Mesodermal cell (in vitro differentiated cells): ENCODE measurements at regions not wholly inside any gene's neighbourhood (a gene's known extent, or its start where the extent isn't known, plus 50 kb on each side); places are given as distances from the start of the nearest gene placed in this dataset.
"Not testable (repeated sequence)": the region's sequence is repeated elsewhere in the genome, so short reads cannot be mapped to it uniquely, and the experiment has no call there.

ENCODE experiments used
- H3K27ac ChIP-seq: 2 replicates; pipeline ENCODE4 v1.7.0; 2013; ENCODE audit warnings: mild to moderate bottlenecking, low read depth, low read length, moderate library complexity; ENCODE audit not compliant: severe bottlenecking
- H3K36me3 ChIP-seq: 2 replicates; pipeline ENCODE4 v1.7.1; 2013; ENCODE audit warnings: mild to moderate bottlenecking, low read length, moderate library complexity; ENCODE audit not compliant: control insufficient read depth, insufficient read depth
- H3K4me1 ChIP-seq: one replicate; pipeline ENCODE4 v1.7.1; 2013; ENCODE audit warnings: mild to moderate bottlenecking, low read length; ENCODE audit not compliant: insufficient read depth, control insufficient read depth, poor library complexity, severe bottlenecking
- H3K4me3 ChIP-seq: 2 replicates; pipeline ENCODE4 v1.7.0; 2013; ENCODE audit warnings: low read length, control low read depth, mild to moderate bottlenecking; ENCODE audit not compliant: insufficient read depth, poor library complexity, severe bottlenecking; ENCODE audit errors: extremely low read depth
- H3K9me3 ChIP-seq: 2 replicates; pipeline ENCODE4 v1.7.1; 2013; ENCODE audit warnings: mild to moderate bottlenecking, low read length, moderate library complexity; ENCODE audit not compliant: control insufficient read depth
- WGBS, 2 experiments: methylation state at CpG; one replicate each; pipeline ENCODE4 v1.1.5; 2013; ENCODE audit warnings: missing lambda C conversion rate in 2 of 2; ENCODE audit not compliant: insufficient coverage in 2 of 2; 5-methylcytosine and 5-hydroxymethylcytosine counted together

DNA sequence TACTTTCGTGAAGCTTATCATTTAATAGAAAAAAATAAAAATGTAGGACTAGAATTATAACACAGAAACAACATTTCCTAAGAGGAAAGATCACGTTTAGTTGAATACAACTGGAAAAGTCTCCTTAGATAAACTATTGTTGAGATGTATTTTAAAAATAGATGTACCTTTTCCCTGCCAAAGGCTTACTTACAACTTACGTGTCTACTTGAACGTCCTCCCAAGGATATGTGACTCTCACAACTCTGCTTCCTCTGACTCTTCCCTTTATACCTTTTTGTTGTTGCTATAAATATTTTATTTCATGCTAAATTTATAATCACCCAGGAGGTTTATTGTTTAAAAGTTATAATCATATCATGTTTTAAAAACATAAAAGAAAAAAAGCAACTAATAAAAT is 908.0 kb upstream of the ROBO1 start:
- WGBS, 2 experiments, result no CpG with 5 or more reads among the region's 4 CpGs
- no peaks in the 10 kb centered on the region for H3K4me1 ChIP-seq
- no peak overlapping the region for H3K27ac ChIP-seq
- H3K4me3 ChIP-seq, result no peak overlapping the region
- H3K9me3 ChIP-seq, result no peaks in the 10 kb centered on the region
- H3K36me3 ChIP-seq, result no peaks in the 10 kb centered on the region

DNA sequence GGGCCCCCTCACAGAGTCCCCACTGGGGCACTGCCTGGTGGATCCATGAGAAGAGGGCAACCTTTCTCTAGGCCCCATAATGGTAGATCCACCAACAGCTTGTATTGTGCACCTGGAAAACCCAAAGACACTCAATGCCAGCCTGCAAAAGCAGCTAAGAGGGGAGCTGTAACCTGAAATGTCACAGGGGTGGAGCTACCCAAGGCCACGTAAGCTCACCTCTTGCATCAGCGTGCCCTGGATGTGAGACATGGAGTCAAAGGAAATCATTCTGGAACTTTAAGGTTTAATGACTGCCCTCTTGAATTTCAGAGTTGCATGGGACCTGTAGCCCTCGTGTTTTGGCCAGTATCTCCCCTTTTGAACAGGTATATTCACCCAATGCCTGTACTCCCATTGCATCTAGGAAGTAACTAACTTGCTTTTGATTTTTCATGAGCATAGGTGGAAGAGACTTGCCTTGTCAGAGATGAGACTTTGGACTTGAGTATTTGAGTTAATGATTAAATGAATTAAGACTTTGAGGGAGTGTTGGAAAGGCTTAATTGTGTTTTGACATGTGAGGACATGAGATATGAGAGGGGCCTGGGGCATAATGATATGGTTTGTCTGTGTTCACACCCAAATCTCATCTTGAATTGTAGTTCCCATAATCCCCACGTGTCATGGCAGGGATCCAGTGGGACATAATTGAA is 900.9 kb upstream of the ROBO1 start:
- 75 to 79% methylated on average over 3 of the region's 4 CpGs for WGBS, 2 experiments
- H3K9me3 ChIP-seq, result peaks cover 9% of the 10 kb centered on the region
- H3K4me1 ChIP-seq, result no peaks in the 10 kb centered on the region
- no peaks in the 10 kb centered on the region for H3K36me3 ChIP-seq
- H3K27ac ChIP-seq, result no peak overlapping the region
- no peak overlapping the region for H3K4me3 ChIP-seq

- H3K27ac ChIP-seq, result no peak overlapping the region
Measured at GRCh38 chr3:80668100-80668499, 900.3 kb upstream of the ROBO1 start.

DNA sequence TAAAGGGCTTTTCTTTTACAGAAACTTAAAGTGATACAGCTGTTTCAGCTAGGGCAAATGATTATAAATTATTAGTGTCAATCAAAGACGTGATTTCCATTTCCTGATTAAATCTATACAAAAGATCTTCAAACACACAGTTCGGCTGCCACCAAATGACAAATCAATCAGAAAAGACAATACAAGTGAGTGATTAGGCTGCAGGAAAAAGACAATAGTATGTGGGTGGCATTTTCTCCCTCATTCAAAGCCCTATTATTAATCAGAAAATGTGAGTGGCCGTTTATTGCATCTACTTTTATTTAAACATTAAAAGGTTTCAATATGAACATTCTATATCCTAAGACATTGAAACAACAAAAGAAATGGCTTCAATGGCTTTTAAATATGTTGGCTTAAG is 895.6 kb upstream of the ROBO1 start:
- Histone ChIP-seq H3K27ac (no peak overlapping the region), H3K4me1 (no peaks in the 10 kb centered on the region), H3K36me3 (no peaks in the 10 kb centered on the region), H3K9me3 (peaks cover 5% of the 10 kb centered on the region), H3K4me3 (no peak overlapping the region)
- whole genome bisulfite sequencing, 2 experiments, result no CpG with 5 or more reads among the region's 3 CpGs

More at GRCh38 chr3:80668100-80668499, 900.3 kb upstream of the ROBO1 start:
- Histone ChIP-seq H3K4me1 (no peaks in the 10 kb centered on the region), H3K9me3 (peaks cover 9% of the 10 kb centered on the region), H3K36me3 (no peaks in the 10 kb centered on the region), H3K4me3 (no peak overlapping the region)

- Histone ChIP-seq H3K9me3 (peaks cover 5% of the 10 kb centered on the region), H3K4me1 (no peaks in the 10 kb centered on the region)
- WGBS, 2 experiments, result 88 to 100% methylated on average over 1 to 3 of the region's 3 CpGs
Measured at GRCh38 chr3:80655216-80655615, 887.4 kb upstream of the ROBO1 start.

GRCh38 chr3:80649170-80649569 is 881.4 kb upstream of the ROBO1 start:
- H3K36me3 ChIP-seq, result no peaks in the 10 kb centered on the region
- no peak overlapping the region for H3K4me3 ChIP-seq
- H3K9me3 ChIP-seq, result peaks cover 2% of the 10 kb centered on the region
- no peak overlapping the region for H3K27ac ChIP-seq
- H3K4me1 ChIP-seq, result no peaks in the 10 kb centered on the region

More at GRCh38 chr3:80655216-80655615, 887.4 kb upstream of the ROBO1 start:
- Histone ChIP-seq H3K36me3 (no peaks in the 10 kb centered on the region), H3K27ac (no peak overlapping the region), H3K4me3 (no peak overlapping the region)

- H3K9me3 ChIP-seq, result no peaks in the 10 kb centered on the region
- 88 to 93% methylated on average over 3 of the region's 4 CpGs for WGBS, 2 experiments
- no peak overlapping the region for H3K4me3 ChIP-seq
- no peak overlapping the region for H3K27ac ChIP-seq
- no peaks in the 10 kb centered on the region for H3K36me3 ChIP-seq
- no peaks in the 10 kb centered on the region for H3K4me1 ChIP-seq
Measured at GRCh38 chr3:80643421-80643820, 875.6 kb upstream of the ROBO1 start.

DNA sequence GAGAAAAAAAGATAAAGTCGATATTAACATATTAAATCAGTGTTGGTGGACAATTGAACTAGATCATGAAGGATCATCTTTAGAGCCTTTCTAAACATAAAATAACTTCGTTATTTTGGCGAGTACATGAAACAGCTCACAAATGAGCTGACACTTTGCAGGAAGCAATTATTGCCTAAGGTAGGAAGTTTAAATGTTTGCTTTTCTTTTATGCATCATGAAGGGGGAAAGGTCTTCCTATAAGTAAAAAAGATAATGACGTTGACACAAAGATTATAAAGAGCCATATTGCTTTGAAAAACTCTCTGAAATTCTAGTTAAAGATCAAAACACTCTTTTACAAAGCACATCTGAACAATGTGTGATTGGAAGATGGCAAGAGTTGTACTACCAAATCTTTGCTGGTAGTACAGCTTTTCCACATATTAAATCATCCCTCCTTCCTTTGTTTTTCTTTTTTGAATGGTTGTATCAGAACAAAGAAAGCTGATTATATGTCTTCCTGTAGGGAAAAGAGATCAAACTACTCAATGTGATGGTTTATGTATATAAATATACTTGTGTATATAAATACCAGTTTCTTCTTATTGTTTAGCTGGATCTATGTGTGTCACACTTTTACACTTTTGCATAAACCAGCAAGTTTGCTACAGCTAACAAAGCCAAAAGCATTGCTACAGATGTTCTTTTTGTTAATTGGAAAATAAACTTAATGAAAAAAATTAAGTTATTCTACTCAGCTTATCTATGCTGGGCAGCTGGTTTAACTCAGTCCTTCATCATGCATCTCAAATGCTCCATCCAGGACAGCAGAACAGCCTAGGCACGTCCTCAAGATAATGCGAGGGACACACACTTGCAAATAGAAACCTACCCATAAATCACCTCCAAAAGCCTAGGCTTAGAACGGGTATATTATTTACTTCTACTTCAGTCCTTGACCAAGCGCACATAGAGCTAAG is 850.8 kb upstream of the ROBO1 start:
- Histone ChIP-seq H3K27ac (no peak overlapping the region), H3K4me3 (no peak overlapping the region), H3K4me1 (no peaks in the 10 kb centered on the region), H3K36me3 (no peaks in the 10 kb centered on the region), H3K9me3 (no peaks in the 10 kb centered on the region)
- 86% methylated on average over 5 of the region's 8 CpGs; no CpG with 5 or more reads in 1 of the 2 experiments for WGBS, 2 experiments

DNA sequence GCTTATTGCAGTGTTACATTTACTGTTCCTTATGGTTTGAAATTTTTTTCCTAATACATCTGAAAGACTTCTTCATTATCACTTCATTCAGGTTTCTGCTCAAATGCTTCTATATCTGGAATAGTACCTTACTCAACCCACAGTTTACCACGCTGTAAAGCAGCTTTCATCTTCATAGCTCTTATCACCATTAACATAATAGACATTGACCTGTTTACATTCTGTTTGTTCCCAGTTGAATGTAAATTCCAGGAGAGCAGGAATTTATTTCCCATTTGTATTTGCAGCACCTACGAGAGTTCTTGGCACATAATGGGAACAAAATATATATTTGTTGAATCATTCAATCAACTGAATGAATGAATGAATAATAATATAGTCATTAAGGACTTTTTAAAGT is 844.6 kb upstream of the ROBO1 start:
- Histone ChIP-seq H3K4me1 (no peaks in the 10 kb centered on the region), H3K4me3 (no peak overlapping the region), H3K36me3 (no peaks in the 10 kb centered on the region), H3K27ac (no peak overlapping the region), H3K9me3 (no peaks in the 10 kb centered on the region)
- 20 to 38% methylated on average over 1 of the region's 2 CpGs for WGBS, 2 experiments

DNA sequence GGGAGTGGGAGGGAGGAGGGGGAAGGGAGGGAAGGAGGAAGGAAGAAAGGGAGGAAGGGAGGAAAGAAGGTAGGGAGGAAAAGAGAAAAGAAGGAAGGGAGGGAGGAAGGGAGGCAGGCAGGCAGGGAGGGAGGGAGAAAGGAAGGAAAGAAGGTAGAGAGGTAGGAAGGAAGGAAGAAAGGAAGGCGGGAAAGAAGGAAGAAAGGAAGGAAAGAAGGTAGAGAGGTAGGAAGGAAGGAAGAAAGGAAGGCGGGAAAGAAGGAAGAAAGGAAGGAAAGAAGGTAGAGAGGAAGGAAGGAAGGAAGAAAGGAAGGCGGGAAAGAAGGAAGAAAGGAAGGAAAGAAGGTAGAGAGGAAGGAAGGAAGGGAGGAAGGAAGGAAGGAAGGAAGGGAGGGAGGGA is 840.3 kb upstream of the ROBO1 start:
- H3K4me1 ChIP-seq, H3K9me3 ChIP-seq, H3K36me3 ChIP-seq, H3K27ac ChIP-seq, H3K4me3 ChIP-seq: not testable (repeated sequence)
- 87 to 95% methylated on average over 3 of the region's 3 CpGs for WGBS, 2 experiments

GRCh38 chr3:80606073-80606472 is 838.3 kb upstream of the ROBO1 start:
- no peaks in the 10 kb centered on the region for H3K36me3 ChIP-seq
- no peaks in the 10 kb centered on the region for H3K4me1 ChIP-seq
- H3K9me3 ChIP-seq, result no peaks in the 10 kb centered on the region
- 78% methylated on average over 2 of the region's 4 CpGs; no CpG with 5 or more reads in 1 of the 2 experiments for WGBS, 2 experiments
- no peak overlapping the region for H3K4me3 ChIP-seq
- no peak overlapping the region for H3K27ac ChIP-seq
